ENCODE measurements at regions not wholly inside any gene's neighbourhood (a gene's known extent, or its start where the extent isn't known, plus 50 kb on each side); places are given as distances from the start of the nearest gene placed in this dataset.

- TF ChIP-seq KDM1A (IDR thresholded peaks at IDR 0.05; ENCODE audit: borderline replicate concordance, low read length) = no peak
- no peak for TF ChIP-seq CHD2 (IDR thresholded peaks at IDR 0.05; ENCODE audit: low read length)
- TF ChIP-seq RNF2 (IDR thresholded peaks at IDR 0.05; ENCODE audit: borderline replicate concordance, low read depth, low read length, missing control alignments, poor library complexity, severe bottlenecking) = no peak
- TF ChIP-seq BCL11A (IDR thresholded peaks at IDR 0.05; ENCODE audit: low read depth in 2 of 2, low read length in 2 of 2) = no peak
These were observed 409.1 kb downstream of the FGF9 start (continued) for GRCh38 chr13:22079961-22080360.
